ENCODE measurements at regions not wholly inside any gene's neighbourhood (a gene's known extent, or its start where the extent isn't known, plus 50 kb on each side); places are given as distances from the start of the nearest gene placed in this dataset.

DNA sequence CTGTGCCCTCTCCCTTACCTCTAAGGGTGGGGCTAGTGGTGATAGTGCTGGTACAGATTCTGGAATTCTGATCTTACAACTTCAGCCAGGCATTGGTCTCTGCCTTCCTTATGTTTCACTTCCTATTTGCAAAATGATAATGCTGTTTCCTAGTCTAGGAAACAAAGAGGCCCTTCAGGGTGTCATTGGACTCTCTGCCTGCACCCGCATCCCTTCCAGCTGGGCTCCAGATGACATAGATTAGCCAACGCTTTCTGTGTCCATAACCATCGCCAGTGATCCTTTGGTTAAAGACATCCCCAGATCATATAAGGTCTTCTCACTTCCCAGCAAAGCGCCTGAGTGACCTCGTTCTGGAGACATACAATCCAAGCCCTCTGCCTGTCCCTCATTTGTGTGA is 180.7 kb downstream of the ERCC6L2 start:
- no peak for TF ChIP-seq POLR2A (IDR thresholded peaks at IDR 0.05; ENCODE audit: low read depth, low read length)
- no peak for TF ChIP-seq POLR2AphosphoS5 (IDR thresholded peaks at IDR 0.05; ENCODE audit: low read depth, low read length)
